HCT116 (cell line): ENCODE measurements at regions not wholly inside any gene's neighbourhood (a gene's known extent, or its start where the extent isn't known, plus 50 kb on each side); places are given as distances from the start of the nearest gene placed in this dataset.
"Not testable (repeated sequence)": the region's sequence is repeated elsewhere in the genome, so short reads cannot be mapped to it uniquely, and the experiment has no call there.

ENCODE experiments used
- ATAC-seq: fragments of 200-7000 bp; cut with Tn5 transposase; 2 replicates; pipeline ENCODE4 v1.9.1; 2020; ENCODE audit warnings: mild to moderate bottlenecking, moderate library complexity
- BruUV-seq: library from RNA; stranded (reverse); fragments of 400-500 nt; replicated peaks from 2 replicates; lab custom pipeline; 2021; lab: Mats Ljungman, UMichigan
- CTCF ChIA-PET: fragments of 300-600 bp; sonication (Branson Sonifier 250); formaldehyde crosslinking; loops from one replicate; lab custom pipeline; 2021; ENCODE audit warnings: antibody characterized with exemption; lab: Charles Lee
- POLR2A ChIA-PET: fragments of 300-600, 350-600 bp; sonication (Branson Sonifier 250); formaldehyde crosslinking; loops from one replicate; lab custom pipeline; 2021; ENCODE audit warnings: antibody characterized with exemption; lab: Charles Lee
- RAD21 ChIA-PET, 2 experiments: fragments of 300-600 bp; sonication (Branson Sonifier 250); formaldehyde crosslinking; loops; one replicate each; lab custom pipeline; 2023; ENCODE audit warnings: low total read pairs in 2 of 2; ENCODE audit not compliant: uncharacterized antibody in 2 of 2, unreplicated experiment in 2 of 2, low non-redundant PET in 1 of 2; lab: Charles Lee
- DNase-seq: peaks from one replicate; pipeline ENCODE4 v3.0.0-alpha.2; 2010; ENCODE audit warnings: low read depth, low spot score
- H2AFZ ChIP-seq: fragments of 200-600 bp; shearing (Covaris generic), sonication (generic); 2 replicates; pipeline ENCODE4 v1.6.1; 2017; ENCODE audit warnings: low read depth, mixed run types, mixed read lengths, antibody characterized with exemption, low read length; ENCODE audit not compliant: poor library complexity, severe bottlenecking
- H3K27ac ChIP-seq: 2 replicates; pipeline ENCODE4 v1.5.1; 2012; ENCODE audit warnings: low read depth, low read length
- H3K27me3 ChIP-seq: fragments of 200-600 bp; sonication (generic); 2 replicates; pipeline ENCODE4 v1.6.1; 2016; ENCODE audit warnings: mixed run types, low read length, mixed read lengths; ENCODE audit not compliant: insufficient read depth
- H3K36me3 ChIP-seq, 2 experiments: fragments of 200-500 bp in 1 of 2; fragments of 200-600 bp in 1 of 2; sonication (Bioruptor generic) in 1 of 2; sonication (generic) in 1 of 2; 2 replicates each; pipeline versions ENCODE4 v1.5.1 to v1.6.1; 2014 to 2016; ENCODE audit warnings: low read length in 2 of 2, inconsistent platforms in 1 of 2, mixed read lengths in 1 of 2, mixed run types in 1 of 2; ENCODE audit not compliant: insufficient read depth in 2 of 2, control insufficient read depth in 1 of 2
- H3K4me1 ChIP-seq, 2 experiments: fragments of 200-600 bp in 1 of 2; sonication (generic) in 1 of 2; 2 replicates each; pipeline versions ENCODE4 v1.5.1 to v1.6.1; 2012 to 2017; ENCODE audit warnings: low read length in 2 of 2, inconsistent platforms in 1 of 2, mild to moderate bottlenecking in 1 of 2, mixed read lengths in 1 of 2, mixed run types in 1 of 2, moderate library complexity in 1 of 2; ENCODE audit not compliant: insufficient read depth in 2 of 2, control insufficient read depth in 1 of 2
- H3K4me2 ChIP-seq: fragments of 200-600 bp; sonication (generic); 2 replicates; pipeline ENCODE4 v1.6.1; 2017; ENCODE audit warnings: mixed run types, low read length, mixed read lengths
- H3K4me3 ChIP-seq, 2 experiments: fragments of 200-600 bp in 1 of 2; sonication (generic) in 1 of 2; replicated peaks in 1 of 2; 2 replicates each; pipeline ENCODE4 v1.5.1; 2011 to 2016; ENCODE audit warnings: low read length in 2 of 2, control low read depth in 1 of 2, low read depth in 1 of 2, mild to moderate bottlenecking in 1 of 2, mixed read lengths in 1 of 2, mixed run types in 1 of 2
- H3K79me2 ChIP-seq: fragments of 200-600 bp; sonication (generic); 2 replicates; pipeline ENCODE4 v1.6.1; 2017; ENCODE audit warnings: mild to moderate bottlenecking, mixed run types, low read length, moderate library complexity, mixed read lengths; ENCODE audit not compliant: insufficient read depth
- H3K9ac ChIP-seq: fragments of 200-600 bp; sonication (generic); 2 replicates; pipeline ENCODE4 v1.6.1; 2016; ENCODE audit warnings: low read length, mixed read lengths
- H3K9me2 ChIP-seq: fragments of 200-600 bp; sonication (generic), shearing (Covaris generic); 2 replicates; pipeline ENCODE4 v1.6.1; 2017; ENCODE audit warnings: mixed run types, mild to moderate bottlenecking, moderate library complexity; ENCODE audit not compliant: insufficient read depth
- H3K9me3 ChIP-seq, 2 experiments: fragments of 200-500 bp in 1 of 2; fragments of 200-600 bp in 1 of 2; sonication (Bioruptor generic) in 1 of 2; sonication (generic) in 1 of 2; 2 replicates each; pipeline ENCODE4 v1.6.1; 2014 to 2017; ENCODE audit warnings: low read length in 2 of 2, mixed read lengths in 2 of 2, inconsistent platforms in 1 of 2, low read depth in 1 of 2, mild to moderate bottlenecking in 1 of 2, mixed run types in 1 of 2, moderate library complexity in 1 of 2; ENCODE audit not compliant: control insufficient read depth in 1 of 2, insufficient read depth in 1 of 2
- H4K20me1 ChIP-seq: fragments of 200-600 bp; sonication (generic), shearing (Covaris generic); 2 replicates; pipeline ENCODE4 v1.6.1; 2017; ENCODE audit warnings: mixed run types, mild to moderate bottlenecking, moderate library complexity; ENCODE audit not compliant: insufficient read depth
- EZH2phosphoT487 ChIP-seq: fragments of 200-600 bp; IDR thresholded peaks from 2 replicates; pipeline ENCODE4 v1.6.1; 2018; ENCODE audit warnings: antibody characterized with exemption, borderline replicate concordance
- POLR2A ChIP-seq: IDR thresholded peaks from 2 replicates; pipeline ENCODE4 v1.7.0; 2011; ENCODE audit warnings: borderline replicate concordance; ENCODE audit not compliant: insufficient read depth, insufficient read length; ENCODE audit errors: extremely low read depth
- intact Hi-C: fragments of 100-400 bp; cut with micrococcal nuclease; formaldehyde crosslinking; loops from 2 replicates; pipeline ENCODE4 v1.10.0; 2022

DNA sequence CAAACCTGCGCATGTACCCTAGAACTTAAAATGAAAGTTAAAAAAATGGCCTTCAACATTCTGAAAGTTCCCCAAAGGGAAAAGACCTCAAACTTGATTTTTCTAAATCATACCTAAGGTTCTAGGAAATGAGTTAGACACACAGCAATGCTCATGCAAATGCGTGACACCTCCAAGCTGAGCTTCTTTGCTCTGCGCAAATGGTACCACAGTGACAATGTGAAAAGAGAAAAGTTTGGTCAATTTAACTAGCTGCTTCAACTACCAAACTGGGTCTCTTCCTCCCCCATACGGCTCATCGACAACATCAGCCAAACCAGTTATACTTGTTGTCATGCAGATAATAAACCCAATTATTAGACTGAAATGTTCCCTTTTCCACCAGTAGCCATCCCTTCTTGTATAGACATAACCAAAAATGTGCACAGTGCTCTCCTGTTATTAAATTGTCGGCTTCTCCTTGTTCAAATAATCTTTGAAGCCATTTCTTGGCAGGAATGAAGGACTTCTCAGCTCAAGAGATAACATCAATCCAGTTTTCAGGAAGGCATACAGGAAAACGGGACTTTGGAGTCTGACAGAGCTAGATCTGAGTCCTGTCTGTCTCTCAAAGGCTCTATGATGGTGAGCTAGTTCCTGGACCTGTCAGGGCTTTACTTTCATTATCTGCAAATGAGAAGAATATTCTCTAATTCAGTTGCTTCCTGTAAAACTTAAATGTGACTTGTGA, 185.6 kb upstream of the NR3C1 start:
- CTCF ChIA-PET, result no interaction called here
- DNase-seq, result no peak
- no peaks in the 10 kb centered on the region for H3K9me2 ChIP-seq

DNA sequence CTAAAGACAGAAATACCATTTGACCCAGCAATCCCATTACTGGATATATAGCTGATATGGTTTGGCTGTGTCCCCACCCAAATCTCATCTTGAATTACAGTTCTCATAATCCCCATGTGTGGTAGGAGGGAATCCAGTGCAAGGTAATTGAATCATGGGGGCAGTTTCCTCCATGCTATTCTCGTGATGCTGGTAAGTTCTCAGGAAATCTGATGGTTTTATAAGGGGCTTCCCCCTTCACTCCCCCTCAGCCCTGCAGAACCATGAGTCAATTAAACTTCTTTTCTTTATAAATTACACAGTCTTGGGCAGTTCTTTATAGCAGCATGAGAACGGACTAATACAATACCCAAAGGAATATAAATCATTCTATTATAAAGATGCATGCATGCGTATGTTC, 184.6 kb upstream of the NR3C1 start:
- H3K27ac ChIP-seq, ATAC-seq, H3K4me1 ChIP-seq, H3K4me3 ChIP-seq, H4K20me1 ChIP-seq, POLR2A ChIA-PET, H2AFZ ChIP-seq, H3K79me2 ChIP-seq, intact Hi-C loops, H3K9me3 ChIP-seq, H3K9me2 ChIP-seq, CTCF ChIA-PET, H3K4me2 ChIP-seq, DNase-seq, BruUV-seq, H3K36me3 ChIP-seq, H3K27me3 ChIP-seq, RAD21 ChIA-PET, H3K9ac ChIP-seq: not testable (repeated sequence)

More for the DNA sequence above, 185.6 kb upstream of the NR3C1 start:
- Histone ChIP-seq H3K27ac (no peak overlapping the region), H3K4me2 (no peak overlapping the region), H3K4me1 (no peaks in the 10 kb centered on the region), H3K4me3 (no peak overlapping the region), H3K27me3 (no peaks in the 10 kb centered on the region), H3K9me3 (no peaks in the 10 kb centered on the region), H3K79me2 (no peaks in the 10 kb centered on the region), H3K36me3 (no peaks in the 10 kb centered on the region), H2AFZ (no peak overlapping the region), H3K9ac (no peak overlapping the region), H4K20me1 (no peaks in the 10 kb centered on the region)
- intact Hi-C loops, result no loop called here
- no peak for TF ChIP-seq POLR2A
- no peak for TF ChIP-seq EZH2phosphoT487
- ChIA-PET POLR2A (interaction anchor here (1.1 kb wide), 1 partner anchor 15 kb away, joined by 3 read pairs; no protein-coding TSS in a partner anchor), RAD21 (no interaction called here)
- ATAC-seq, result no peak
- BruUV-seq, result no TSS peak
